ENCODE measurements at regions not wholly inside any gene's neighbourhood (a gene's known extent, or its start where the extent isn't known, plus 50 kb on each side); places are given as distances from the start of the nearest gene placed in this dataset.

DNA sequence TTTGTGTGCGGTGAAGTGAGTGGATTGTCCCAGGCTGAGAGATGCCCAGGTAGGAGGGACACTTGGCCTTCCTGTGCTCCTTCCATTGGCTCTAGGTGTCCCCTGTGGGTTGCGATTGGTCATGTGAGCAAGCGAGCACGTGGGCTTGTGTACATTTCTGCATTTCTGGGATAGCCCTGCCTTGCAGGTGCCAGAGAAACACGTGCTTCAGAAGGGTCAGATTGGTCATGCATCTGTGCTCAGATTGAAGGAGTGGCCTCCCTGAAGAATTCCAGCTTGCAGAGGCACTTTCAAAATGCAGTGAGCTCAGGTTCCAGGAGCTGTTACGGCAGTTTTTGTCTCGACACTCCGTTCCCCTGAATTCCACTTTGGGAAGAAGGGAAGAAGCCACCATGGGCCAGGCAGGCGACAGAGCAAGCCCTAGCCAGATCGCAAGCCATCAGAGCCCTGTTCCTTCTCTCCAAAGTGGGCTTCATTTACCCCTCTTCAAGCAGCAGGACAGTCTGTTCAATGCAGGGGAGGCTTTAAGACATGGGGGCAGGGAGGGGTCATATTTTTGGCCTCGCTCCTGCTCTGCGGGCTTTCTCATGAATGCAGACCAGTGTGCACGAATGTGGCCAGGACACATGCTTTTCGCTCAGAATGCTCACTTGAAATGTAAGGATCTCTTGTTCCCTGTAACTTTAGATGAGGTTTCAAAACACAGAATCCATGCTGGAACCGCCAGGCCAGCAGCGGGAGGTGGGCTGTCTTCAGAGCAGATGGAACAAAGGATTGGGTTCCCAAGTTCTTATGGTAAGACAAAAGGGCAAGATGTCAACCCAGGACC lies 78.6 kb upstream of the AKAP12 start (continued):
- TF ChIP-seq, protein P1, sequence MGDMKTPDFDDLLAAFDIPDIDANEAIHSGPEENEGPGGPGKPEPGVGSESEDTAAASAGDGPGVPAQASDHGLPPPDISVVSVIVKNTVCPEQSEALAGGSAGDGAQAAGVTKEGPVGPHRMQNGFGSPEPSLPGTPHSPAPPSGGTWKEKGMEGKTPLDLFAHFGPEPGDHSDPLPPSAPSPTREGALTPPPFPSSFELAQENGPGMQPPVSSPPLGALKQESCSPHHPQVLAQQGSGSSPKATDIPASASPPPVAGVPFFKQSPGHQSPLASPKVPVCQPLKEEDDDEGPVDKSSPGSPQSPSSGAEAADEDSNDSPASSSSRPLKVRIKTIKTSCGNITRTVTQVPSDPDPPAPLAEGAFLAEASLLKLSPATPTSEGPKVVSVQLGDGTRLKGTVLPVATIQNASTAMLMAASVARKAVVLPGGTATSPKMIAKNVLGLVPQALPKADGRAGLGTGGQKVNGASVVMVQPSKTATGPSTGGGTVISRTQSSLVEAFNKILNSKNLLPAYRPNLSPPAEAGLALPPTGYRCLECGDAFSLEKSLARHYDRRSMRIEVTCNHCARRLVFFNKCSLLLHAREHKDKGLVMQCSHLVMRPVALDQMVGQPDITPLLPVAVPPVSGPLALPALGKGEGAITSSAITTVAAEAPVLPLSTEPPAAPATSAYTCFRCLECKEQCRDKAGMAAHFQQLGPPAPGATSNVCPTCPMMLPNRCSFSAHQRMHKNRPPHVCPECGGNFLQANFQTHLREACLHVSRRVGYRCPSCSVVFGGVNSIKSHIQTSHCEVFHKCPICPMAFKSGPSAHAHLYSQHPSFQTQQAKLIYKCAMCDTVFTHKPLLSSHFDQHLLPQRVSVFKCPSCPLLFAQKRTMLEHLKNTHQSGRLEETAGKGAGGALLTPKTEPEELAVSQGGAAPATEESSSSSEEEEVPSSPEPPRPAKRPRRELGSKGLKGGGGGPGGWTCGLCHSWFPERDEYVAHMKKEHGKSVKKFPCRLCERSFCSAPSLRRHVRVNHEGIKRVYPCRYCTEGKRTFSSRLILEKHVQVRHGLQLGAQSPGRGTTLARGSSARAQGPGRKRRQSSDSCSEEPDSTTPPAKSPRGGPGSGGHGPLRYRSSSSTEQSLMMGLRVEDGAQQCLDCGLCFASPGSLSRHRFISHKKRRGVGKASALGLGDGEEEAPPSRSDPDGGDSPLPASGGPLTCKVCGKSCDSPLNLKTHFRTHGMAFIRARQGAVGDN (CRISPR knock-in tag; IDR thresholded peaks at IDR 0.05): peak; percentile 44; the same call in 1 of the 2 replicates
- TF ChIP-seq ZNF232 (CRISPR knock-in tag; IDR thresholded peaks at IDR 0.05; ENCODE audit: borderline replicate concordance): no peak
- TF ChIP-seq CERS6 (CRISPR knock-in tag; IDR thresholded peaks at IDR 0.05): no peak
- no peak for TF ChIP-seq EHMT2 (IDR thresholded peaks at IDR 0.05; ENCODE audit: borderline replicate concordance, low read depth, low read length)
- TF ChIP-seq ZBTB10 (CRISPR knock-in tag; IDR thresholded peaks at IDR 0.05; ENCODE audit: borderline replicate concordance): no peak
- no peak for TF ChIP-seq HMG20A (CRISPR knock-in tag; IDR thresholded peaks at IDR 0.05; ENCODE audit: borderline replicate concordance)
- TF ChIP-seq SIN3A (IDR thresholded peaks at IDR 0.05; ENCODE audit: borderline replicate concordance, low read depth, low read length): no peak
- TF ChIP-seq, protein P2, sequence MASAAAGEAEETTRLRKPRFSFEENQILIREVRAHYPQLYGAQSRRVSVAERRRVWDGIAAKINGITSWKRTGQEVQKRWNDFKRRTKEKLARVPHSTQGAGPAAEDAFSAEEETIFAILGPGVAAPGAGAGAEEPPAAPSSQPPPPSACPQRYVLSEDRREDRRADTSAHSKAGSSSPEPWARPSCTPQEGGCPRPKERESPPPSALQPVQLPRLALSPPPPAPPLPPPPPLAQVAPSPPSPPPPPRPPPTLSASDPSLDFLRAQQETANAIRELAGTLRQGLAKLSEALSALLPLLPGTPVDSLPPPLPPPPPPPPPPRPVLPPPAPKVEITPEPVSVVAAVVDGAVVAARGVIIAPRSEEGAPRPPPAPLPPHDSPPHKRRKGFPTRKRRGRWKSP (CRISPR knock-in tag; IDR thresholded peaks at IDR 0.05): no peak
- TF ChIP-seq TEAD3 (CRISPR knock-in tag; optimal IDR thresholded peaks at IDR 0.05; ENCODE audit: borderline replicate concordance): peak; percentile 82

All from HepG2 (cell line).